ENCODE measurements at regions not wholly inside any gene's neighbourhood (a gene's known extent, or its start where the extent isn't known, plus 50 kb on each side); places are given as distances from the start of the nearest gene placed in this dataset.

GRCh38 chr3:187832202-187832601 is 86.9 kb upstream of the BCL6 start:
- no peaks in the 10 kb centered on the region for H3K27me3 ChIP-seq (replicated peaks; ENCODE audit: control insufficient read depth, insufficient read depth, low read length)
- DNase-seq: no peak
- peaks cover 3% of the 10 kb centered on the region for H3K36me3 ChIP-seq (ENCODE audit: control insufficient read depth, insufficient read depth, low read length)
- Mint-ChIP-seq H3K4me3 (ENCODE audit: unreplicated experiment) (no peak overlapping the region), H3K36me3 (ENCODE audit: insufficient read depth, unreplicated experiment) (no peaks in the 10 kb centered on the region), H3K27me3 (ENCODE audit: insufficient read depth, unreplicated experiment) (no peaks in the 10 kb centered on the region), H3K4me1 (ENCODE audit: low read depth, unreplicated experiment) (peaks cover 23% of the 10 kb centered on the region), H3K9me3 (ENCODE audit: unreplicated experiment) (peaks cover 16% of the 10 kb centered on the region), H3K27ac (ENCODE audit: unreplicated experiment) (no peak overlapping the region)
- no peak overlapping the region for H3K4me3 ChIP-seq (ENCODE audit: low read depth, low read length)
- TF ChIP-seq, protein P1, sequence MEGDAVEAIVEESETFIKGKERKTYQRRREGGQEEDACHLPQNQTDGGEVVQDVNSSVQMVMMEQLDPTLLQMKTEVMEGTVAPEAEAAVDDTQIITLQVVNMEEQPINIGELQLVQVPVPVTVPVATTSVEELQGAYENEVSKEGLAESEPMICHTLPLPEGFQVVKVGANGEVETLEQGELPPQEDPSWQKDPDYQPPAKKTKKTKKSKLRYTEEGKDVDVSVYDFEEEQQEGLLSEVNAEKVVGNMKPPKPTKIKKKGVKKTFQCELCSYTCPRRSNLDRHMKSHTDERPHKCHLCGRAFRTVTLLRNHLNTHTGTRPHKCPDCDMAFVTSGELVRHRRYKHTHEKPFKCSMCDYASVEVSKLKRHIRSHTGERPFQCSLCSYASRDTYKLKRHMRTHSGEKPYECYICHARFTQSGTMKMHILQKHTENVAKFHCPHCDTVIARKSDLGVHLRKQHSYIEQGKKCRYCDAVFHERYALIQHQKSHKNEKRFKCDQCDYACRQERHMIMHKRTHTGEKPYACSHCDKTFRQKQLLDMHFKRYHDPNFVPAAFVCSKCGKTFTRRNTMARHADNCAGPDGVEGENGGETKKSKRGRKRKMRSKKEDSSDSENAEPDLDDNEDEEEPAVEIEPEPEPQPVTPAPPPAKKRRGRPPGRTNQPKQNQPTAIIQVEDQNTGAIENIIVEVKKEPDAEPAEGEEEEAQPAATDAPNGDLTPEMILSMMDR (IDR thresholded peaks at IDR 0.05; ENCODE audit: insufficient read depth in 1 of 2, low read depth in 1 of 2, low read length in 1 of 2, severe bottlenecking in 1 of 2, unreplicated experiment in 1 of 2): no peak
- ChIA-PET POLR2A (no interaction called here), CTCF (no interaction called here)
- intact Hi-C loops (cut with micrococcal nuclease; ENCODE audit: unreplicated experiment): no loop called here
- no peaks in the 10 kb centered on the region for H3K9me3 ChIP-seq
- BruUV-seq (replicated peaks): no TSS peak
- H3K4me1 ChIP-seq: peaks cover 22% of the 10 kb centered on the region

GRCh38 chr3:187833375-187833774 is 88.1 kb upstream of the BCL6 start:
- Mint-ChIP-seq H3K27me3 (ENCODE audit: insufficient read depth, unreplicated experiment) (no peaks in the 10 kb centered on the region), H3K27ac (ENCODE audit: unreplicated experiment) (no peak overlapping the region), H3K36me3 (ENCODE audit: insufficient read depth, unreplicated experiment) (no peaks in the 10 kb centered on the region), H3K9me3 (ENCODE audit: unreplicated experiment) (peaks cover 16% of the 10 kb centered on the region), H3K4me3 (ENCODE audit: unreplicated experiment) (no peak overlapping the region), H3K4me1 (ENCODE audit: low read depth, unreplicated experiment) (peaks cover 23% of the 10 kb centered on the region)
- Histone ChIP-seq H3K4me3 (ENCODE audit: low read depth, low read length) (no peak overlapping the region), H3K27me3 (replicated peaks; ENCODE audit: control insufficient read depth, insufficient read depth, low read length) (no peaks in the 10 kb centered on the region), H3K4me1 (peaks cover 22% of the 10 kb centered on the region), H3K9me3 (no peaks in the 10 kb centered on the region), H3K36me3 (ENCODE audit: control insufficient read depth, insufficient read depth, low read length) (peaks cover 3% of the 10 kb centered on the region)
- TF ChIP-seq, protein P1 (IDR thresholded peaks at IDR 0.05; ENCODE audit: insufficient read depth in 1 of 2, low read depth in 1 of 2, low read length in 1 of 2, severe bottlenecking in 1 of 2, unreplicated experiment in 1 of 2): no peak
- DNase-seq: no peak
- CTCF ChIA-PET: no interaction called here
- intact Hi-C loops (cut with micrococcal nuclease; ENCODE audit: unreplicated experiment): no loop called here
- no TSS peak for BruUV-seq (replicated peaks)
- POLR2A ChIA-PET: no interaction called here

- Histone ChIP-seq H3K27me3 (replicated peaks; ENCODE audit: control insufficient read depth, insufficient read depth, low read length) (no peaks in the 10 kb centered on the region), H3K4me3 (ENCODE audit: low read depth, low read length) (no peak overlapping the region), H3K36me3 (ENCODE audit: control insufficient read depth, insufficient read depth, low read length) (peaks cover 3% of the 10 kb centered on the region), H3K4me1 (peaks cover 16% of the 10 kb centered on the region), H3K9me3 (no peaks in the 10 kb centered on the region)
- H3K27ac Mint-ChIP-seq (ENCODE audit: unreplicated experiment): no peak overlapping the region
- peaks cover 22% of the 10 kb centered on the region for H3K4me1 Mint-ChIP-seq (ENCODE audit: low read depth, unreplicated experiment)
- BruUV-seq (replicated peaks): no TSS peak
- H3K36me3 Mint-ChIP-seq (ENCODE audit: insufficient read depth, unreplicated experiment): no peaks in the 10 kb centered on the region
- POLR2A ChIA-PET: no interaction called here
- H3K4me3 Mint-ChIP-seq (ENCODE audit: unreplicated experiment): no peak overlapping the region
- intact Hi-C loops (cut with micrococcal nuclease; ENCODE audit: unreplicated experiment): no loop called here
- CTCF ChIA-PET: no interaction called here
- no peak for DNase-seq
- H3K27me3 Mint-ChIP-seq (ENCODE audit: insufficient read depth, unreplicated experiment): no peaks in the 10 kb centered on the region
- peaks cover 16% of the 10 kb centered on the region for H3K9me3 Mint-ChIP-seq (ENCODE audit: unreplicated experiment)
- TF ChIP-seq, protein P1 (IDR thresholded peaks at IDR 0.05; ENCODE audit: insufficient read depth in 1 of 2, low read depth in 1 of 2, low read length in 1 of 2, severe bottlenecking in 1 of 2, unreplicated experiment in 1 of 2): no peak
Measured at GRCh38 chr3:187833799-187834578, 88.7 kb upstream of the BCL6 start.

Data from Caco-2 (cell line).